Activated T-helper 9 cell treated with anti-CD3 and anti-CD28 coated beads, Interleukin-2, amount 50 U/mL, for 16 hours (primary cell): ENCODE measurements at regions not wholly inside any gene's neighbourhood (a gene's known extent, or its start where the extent isn't known, plus 50 kb on each side); places are given as distances from the start of the nearest gene placed in this dataset.
"Not testable (repeated sequence)": the region's sequence is repeated elsewhere in the genome, so short reads cannot be mapped to it uniquely, and the experiment has no call there.

ENCODE experiments used
- DNase-seq: peaks from one replicate; pipeline ENCODE4 v3.0.0-alpha.2; 2020; ENCODE audit warnings: low read depth

DNA sequence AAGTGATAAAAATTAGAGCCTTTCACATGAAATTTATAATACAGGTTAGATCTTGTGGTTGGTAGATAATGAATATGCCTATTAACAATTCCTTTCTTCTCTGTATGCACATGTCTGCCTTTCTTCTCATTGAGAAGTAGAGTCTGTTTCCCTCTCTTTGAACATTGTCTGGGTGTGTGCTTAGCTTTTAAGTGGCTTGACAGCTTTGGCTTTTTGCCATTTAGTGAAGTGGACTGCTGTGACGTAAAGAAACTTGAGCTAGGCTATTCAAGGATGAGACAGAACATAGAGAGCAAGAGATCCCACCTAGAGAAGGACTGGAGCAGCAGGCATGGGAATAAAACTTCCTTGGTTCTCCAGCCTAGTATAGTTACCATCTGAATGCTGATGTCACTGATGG lies 996.7 kb upstream of the CELF2 start:
- no peak for DNase-seq

DNA sequence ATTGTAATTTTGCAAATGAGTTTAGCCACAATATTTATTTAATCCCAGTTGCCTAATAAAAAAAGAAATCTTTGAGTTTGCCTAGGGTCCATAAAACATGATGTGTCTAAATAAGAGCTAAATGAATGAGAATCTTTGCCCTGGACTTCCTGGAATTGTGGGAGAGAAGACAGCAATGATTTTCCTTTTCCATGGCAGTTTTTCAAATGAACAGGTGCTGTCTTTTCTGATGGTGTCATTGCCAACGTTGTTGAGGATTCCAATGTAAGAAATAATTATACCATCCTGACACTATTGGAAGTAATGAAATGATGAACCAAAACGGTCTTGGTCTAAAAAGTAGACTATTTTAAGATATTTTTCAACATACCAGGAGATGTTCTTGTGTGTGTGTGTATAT lies 984.7 kb upstream of the CELF2 start:
- no peak for DNase-seq

DNA sequence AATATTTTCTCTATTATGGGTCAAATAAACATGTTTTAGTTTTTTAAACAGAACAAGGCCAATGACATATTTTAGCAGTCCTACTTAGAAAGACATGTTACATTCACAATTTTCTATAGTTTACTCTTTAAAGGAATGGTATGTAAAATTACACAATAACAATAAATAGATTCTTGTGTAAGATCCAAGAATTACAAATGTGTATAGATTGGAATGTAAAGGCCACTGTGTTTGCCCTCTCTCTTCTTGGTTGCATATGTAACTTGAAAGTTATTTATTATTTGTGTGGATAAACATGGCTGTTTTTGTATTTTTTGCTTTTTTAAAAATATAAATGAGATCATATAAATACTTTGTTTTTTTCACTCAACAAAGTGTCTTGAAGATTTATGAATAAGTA lies 979.3 kb upstream of the CELF2 start:
- no peak for DNase-seq

DNA sequence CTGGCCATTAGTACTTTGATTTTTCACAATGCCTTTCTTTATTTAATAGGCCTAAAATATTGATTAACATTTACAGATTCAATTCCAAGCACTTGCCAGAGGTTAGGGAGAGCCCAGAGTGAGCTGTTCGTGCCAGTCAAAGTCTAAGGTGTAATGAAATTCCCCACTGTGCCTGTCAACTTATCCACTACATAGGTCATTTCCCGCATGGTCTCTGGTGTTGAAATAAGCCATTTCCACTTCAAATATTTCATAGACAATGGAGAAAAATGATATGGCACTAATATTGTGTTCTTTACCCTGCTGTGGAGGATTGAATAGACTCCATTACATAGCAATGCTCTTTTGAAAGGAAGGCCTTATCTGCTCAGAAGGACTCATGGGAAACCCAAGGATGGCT lies 978.1 kb upstream of the CELF2 start:
- DNase-seq, result no peak

DNA sequence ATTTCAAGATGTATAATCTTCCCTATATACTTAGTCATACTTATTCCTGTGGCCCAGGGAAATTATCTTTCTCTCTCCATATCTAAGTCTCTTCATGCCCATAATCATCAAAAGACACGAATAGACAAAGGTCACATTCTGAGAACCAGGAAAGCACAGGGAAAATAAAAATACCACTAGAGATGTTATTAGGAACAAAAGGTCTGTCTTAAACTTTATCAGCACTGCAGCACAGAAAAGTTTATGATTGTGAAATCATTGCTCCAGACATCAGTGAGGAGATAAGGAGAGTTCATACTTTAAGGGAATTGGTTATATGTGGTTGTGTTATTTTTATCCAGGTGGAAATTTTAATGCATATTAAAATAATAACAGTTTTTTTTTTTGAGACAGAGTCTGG lies 974.6 kb upstream of the CELF2 start:
- DNase-seq, result no peak

DNA sequence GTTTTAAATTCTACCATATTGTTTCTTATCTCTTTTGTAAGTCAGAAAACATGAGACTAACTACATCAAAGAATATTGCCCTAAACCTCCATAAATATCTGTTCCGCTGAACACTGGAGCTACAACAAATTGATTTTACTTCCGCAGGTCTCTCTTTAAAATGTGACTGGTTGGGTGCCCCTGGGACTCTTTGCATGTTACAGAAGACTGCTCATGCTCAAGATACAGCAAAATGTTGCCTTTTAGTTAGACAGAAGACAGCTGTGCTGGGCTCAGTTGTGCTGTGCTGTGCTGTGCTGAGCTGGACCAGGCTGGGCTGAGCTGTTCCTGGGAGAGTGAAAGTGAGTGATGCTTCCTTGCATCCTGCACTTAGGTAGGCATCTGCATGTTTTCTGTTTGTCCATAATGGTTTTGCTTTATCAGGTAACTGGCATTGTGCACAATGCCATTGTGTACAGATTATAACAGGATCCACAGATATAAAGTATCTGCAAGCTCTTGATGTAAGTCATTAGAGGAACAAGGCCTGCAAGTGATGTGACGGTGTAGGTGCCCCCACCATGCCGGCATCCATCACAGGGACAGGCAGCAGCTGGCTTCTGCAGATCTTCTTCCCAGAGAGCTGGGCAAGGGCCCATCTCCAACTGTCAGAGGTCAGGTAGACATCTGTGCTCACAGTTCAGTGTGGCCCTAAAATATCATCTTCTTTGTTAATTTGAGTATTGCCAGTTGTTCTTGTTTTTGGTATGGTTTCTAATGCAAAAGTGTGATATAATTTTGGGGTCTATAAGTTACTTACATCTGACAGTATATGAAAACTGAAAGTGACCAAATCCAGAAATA lies 972.5 kb upstream of the CELF2 start:
- no peak for DNase-seq

DNA sequence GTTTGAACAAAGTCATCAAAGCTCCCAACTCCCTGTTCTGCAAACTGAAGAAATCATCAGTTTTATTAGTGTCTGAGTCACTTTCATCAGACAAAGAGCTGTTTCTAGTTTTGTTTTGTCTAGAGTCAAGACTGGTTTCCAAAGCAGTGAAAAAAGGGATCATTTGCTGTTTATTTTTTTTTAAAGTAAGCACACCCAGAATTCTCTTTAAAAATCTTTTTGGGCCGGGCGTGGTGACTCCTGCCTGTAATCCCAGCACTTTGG lies 972.0 kb upstream of the CELF2 start:
- DNase-seq, result no peak

DNA sequence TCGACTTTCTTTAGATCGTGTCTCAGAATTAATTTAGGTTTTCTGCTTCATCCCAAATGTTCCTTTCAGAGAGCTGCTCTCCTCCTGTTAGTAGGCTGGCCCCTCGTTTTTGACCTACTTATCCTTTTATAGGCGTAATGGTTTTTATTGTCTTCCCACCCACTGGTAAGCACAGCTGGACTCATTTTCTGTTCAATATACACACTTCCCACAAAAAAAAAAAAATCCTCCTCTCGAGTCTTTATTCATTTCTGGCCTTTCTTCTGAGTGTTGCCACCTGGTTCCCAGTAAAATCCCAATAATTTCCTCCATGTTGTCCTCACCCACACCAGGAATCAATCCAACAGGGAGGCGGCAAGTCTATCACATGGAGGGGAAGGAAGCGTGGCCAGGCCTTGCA lies 970.2 kb upstream of the CELF2 start:
- DNase-seq, result no peak

DNA sequence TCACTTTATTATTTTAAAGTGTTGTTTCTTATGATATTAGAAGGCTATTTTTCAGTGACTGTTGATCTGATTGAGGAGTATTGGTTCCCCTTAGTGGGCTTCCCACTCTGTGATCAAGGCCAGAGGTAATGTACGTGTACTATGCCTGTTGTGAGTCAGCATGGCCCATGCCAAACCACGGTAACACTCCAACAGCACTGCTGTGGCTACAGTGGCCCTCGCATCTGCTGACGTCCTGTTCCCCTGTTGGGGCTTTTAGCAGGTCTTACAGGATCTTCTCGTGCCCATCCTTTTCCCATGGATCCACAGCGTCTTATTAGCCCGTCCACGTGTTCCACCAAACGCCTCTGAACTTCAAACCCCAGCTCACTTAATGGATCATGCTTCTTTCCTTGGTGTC lies 964.6 kb upstream of the CELF2 start:
- DNase-seq, result no peak

DNA sequence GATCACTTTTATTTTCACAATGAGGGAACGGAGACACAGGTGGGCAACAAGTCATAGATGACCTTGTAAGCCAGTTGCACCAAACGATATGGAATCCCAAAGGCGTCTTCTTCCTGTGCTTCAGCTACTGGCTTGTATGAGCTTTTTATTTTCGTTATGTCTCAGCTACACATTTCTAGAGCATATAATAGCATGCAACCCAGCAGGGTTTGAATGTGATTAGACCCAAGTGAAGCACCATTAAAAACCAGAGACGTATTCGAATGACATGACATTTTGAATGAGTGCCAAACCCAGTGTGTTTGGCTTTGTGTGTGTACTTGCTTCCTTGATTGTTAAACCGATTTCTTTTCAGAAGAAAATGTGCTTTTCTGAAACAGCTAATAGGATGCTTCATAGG lies 963.2 kb upstream of the CELF2 start:
- DNase-seq, result no peak

DNA sequence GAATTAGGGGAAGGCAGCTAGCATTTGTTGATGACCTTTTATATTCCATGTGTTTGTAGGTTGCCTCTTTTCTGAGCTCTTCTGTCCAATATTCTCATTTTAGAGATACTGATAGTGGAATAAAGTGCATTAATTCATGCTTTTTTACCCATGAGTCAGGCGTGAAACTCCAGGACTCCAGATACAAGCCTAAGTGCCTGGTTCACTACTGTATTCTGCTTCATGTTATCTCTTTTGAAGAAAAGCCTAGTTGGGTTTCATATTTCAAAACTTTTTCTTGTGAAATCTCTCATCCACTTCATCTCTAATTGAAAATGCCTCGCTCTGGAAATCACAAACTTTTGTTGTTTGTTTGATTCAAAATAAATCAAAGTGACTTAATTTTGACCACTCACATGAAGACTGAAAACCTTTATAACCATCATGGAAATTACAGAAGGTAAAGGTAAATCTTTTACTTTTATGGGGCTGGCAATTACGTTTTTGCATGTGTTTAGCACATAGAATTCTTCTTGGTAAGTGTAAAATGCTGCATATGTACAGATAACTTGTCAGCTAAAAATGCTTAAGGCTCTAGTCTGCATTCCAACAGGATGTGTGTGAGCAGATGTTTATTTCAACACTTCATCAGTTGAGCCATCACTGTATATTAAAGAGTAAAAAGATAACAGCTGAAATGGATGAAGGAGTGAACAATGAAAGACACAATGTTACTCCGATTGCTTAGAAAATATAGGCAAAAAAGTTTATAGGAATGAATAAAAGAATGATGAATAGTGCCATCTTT lies 961.8 kb upstream of the CELF2 start:
- DNase-seq, result no peak

DNA sequence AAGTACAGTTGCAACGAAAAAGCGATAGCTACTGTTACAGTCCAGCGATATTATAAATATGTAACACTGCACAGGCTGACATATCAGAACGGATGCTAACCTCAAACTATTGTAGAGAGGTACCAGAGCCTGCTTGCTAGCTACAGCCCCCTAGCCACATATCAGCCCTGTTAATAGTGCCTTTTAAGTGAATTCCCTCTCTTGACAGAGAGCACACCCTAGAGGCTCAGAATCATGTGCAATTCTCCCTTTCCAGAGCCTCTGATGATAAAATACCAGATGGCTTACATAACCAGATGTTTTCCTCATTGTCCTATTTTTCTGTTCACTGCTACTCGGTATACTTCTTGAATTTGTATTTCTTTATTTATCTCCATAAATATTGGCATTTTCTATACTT lies 960.7 kb upstream of the CELF2 start:
- no peak for DNase-seq

DNA sequence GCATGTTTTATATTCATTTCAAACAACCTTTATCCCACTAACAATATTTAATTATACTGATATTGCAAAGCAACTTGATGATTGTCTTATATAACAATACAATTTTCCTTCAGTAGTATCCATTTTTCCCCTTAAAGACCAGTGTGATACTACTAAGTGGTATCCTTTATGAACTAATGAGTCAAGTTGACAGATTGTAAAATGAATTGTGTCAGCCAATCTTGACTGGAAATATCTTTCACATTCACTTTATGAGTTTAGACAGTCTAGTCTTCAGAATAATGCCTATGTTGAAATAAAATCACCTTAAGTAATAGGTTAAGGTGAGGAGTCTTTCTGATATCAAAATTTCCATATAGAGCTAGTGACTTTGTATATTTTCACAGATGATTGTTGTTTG lies 950.0 kb upstream of the CELF2 start:
- DNase-seq, result no peak

DNA sequence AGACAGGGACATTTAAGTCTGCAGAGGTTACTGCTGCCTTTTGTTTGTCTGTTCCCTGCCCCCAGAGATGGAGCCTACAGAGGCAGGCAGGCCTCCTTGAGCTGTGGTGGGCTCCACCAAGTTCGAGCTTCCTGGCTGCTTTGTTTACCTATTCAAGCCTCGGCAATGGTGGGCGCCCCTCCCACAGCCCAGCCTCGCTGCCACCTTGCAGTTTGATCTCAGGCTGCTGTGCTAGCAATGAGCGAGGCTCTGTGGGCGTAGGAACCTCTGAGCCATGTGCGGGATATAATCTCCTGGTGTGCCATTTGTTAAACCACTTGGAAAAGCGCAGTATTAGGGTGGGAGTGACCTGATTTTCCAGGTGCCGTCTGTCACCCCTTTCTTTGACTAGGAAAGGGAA lies 942.8 kb upstream of the CELF2 start:
- DNase-seq, result not testable (repeated sequence)

DNA sequence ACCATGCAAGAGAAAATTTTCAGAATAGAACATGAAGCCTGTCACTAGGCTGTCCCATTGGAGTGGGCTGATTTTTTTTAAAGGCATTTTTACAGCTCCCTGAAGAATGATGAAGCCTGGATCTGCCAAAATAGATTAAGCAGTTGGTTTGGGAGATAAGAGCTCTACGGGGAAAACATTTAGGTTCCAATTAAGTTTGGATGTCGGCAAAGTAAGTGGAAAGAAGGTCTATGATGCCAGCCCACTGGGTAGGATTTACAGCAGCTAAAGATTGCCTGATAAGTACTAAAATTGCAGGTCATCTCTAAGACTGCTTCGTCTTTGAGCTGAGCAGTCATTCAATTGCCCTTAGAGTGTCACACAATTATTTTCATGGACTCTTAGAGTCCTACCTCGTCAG lies 939.2 kb upstream of the CELF2 start:
- no peak for DNase-seq

DNA sequence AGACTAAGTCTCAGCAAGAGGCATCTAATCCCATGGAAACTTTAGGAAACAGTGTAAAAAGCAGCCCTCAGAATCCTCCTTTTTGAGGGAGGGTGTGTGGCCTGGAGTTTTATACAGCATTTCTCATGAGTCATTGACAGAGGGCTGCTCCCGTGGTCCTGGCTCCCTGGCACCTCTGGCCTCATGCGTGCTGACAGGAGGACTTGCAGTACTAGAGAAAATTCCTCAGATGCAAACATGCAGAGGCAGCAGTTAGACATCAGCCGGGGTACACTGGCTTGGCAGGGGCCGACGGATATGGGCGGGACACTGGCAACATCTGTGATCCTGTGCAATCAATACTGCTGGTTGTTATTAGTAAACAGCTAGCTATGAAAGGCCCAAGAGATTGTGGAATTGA lies 925.1 kb upstream of the CELF2 start:
- DNase-seq, result no peak

DNA sequence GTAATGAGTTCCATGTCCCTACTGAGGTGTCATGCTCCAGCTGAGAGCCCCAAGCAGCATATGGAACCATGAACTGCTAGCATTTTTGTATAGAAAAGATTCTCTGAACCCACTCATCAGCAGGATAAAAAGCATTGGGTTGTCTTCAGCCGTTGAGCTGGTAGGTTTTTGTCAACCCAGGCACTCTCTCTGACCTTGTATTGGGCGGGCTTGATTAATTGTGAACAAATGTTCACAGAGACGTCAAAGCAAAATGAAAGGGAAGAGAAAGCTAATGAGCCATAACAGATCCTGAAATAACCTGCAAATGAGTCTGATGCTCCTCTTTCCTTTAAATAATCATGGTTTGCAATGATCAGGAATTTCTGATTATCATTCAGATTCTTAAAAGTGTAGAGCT lies 924.7 kb upstream of the CELF2 start:
- DNase-seq, result no peak

DNA sequence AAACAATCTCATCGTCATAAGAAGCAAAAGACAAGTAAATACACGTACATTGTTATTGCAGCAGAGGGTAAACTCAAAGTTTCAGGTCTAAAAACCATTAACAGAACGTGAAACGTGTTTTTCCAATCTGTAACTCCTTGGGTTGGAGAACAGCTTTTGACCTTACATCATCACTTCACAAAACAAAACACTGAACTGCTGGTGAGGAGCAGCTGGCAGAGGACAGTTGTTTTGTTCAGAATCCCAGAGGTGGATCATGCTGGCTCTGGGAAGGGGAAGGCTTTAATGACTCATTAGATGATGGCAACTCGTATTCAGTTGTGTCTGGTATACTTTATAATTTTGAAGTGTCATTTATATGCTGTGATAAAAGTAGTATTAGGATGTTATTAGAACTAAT lies 923.0 kb upstream of the CELF2 start:
- no peak for DNase-seq

DNA sequence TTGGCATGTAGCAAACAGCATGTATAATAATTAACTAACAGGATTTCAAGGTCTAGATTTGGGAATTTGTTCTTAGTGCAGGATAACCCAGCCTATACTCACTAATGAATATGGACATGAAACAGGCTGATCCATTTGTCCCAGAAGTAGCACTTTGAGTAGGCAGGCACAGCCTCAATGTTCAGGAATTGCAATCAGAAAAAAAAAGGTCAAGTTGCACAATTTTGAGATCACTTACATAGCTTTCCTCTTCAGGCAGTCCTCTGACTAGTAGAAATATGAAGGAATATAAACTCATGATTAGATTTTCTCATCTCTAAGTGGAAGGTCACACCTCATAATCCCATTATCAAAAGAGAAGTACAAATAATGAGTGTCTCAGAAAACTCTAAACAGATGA lies 921.4 kb upstream of the CELF2 start:
- DNase-seq, result no peak

DNA sequence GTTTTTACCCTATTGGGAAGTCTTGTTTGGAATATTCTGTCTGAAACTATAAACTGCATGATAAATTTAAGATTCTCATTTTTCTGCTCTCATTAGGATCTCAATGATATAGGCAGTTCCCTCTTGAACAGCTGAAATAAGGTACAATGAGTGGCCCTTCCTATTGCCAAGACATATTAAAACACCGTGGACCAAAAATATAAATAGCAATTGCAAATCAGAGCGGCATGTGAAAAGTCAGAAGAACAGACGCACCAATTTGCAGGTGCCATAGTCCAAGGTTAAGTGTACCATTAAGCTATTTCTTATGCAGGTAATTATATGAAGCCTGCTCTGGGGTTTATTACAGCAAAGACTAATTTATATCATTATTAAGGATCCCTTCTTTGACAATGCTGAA lies 920.8 kb upstream of the CELF2 start:
- DNase-seq, result no peak

DNA sequence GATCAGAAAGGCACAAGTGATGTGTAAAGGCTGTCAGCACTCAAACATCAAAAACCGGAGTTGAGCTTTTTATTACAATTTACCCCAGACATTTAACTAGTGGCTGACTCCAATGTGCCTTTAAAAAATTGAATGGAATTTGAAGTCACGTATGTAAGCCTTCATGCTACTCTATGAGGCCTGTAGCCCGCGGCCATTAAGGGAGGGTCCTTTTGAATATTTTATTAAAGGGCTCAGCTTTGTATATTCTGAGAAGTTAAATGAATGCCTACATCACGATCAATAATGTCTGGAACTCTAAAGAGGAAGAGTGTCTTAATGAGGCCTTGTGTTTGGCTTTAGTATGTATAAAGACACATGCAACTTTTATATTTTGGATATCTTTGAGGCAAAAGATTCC lies 916.6 kb upstream of the CELF2 start:
- no peak for DNase-seq

DNA sequence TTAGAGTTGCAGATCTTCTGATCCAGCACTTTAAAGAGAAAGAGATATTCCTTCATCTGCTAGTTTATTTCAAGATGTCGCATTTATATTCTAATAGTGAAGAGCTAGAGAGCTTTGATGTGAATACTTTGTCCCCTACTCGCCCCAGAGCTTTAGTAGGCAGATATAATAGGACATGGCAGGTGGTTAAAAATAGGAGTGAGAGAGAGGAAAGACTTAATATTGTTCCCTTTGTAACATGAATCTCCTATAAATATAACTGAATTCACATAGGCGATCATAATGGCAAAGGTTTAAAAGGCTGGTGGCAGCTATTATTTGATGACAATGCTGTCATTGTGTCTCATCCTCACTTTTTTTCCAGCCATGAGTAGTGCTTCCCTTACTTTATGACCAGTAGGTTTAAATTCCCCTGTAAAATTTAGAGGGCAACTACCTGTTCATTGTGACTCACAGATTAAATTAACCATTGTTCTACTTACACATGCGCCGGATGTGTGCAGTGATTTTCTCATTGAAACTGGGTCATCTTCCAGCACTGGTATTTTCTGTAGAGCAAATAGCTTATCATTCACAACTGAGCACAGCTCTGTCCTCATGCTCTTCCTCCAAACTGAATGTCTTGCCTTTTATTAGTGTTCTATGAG lies 906.7 kb upstream of the CELF2 start:
- no peak for DNase-seq

DNA sequence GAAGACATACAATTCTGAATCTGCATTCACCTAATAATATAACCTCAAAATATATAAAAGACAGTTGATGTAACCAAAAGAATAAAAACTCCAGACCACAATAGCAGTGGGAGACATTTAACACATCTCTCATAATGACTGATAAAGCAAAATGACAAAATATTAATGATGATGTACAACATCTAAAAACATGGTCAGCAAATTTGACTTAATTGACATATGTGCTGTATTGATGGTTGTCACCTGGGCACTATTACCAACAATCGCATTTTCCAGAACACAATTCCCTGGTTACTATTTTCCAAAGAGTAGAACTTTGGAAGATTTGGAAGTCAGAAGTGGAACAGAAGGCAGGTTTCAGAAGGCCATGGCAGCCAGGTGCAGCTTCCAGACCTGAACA lies 899.5 kb upstream of the CELF2 start:
- DNase-seq, result no peak

DNA sequence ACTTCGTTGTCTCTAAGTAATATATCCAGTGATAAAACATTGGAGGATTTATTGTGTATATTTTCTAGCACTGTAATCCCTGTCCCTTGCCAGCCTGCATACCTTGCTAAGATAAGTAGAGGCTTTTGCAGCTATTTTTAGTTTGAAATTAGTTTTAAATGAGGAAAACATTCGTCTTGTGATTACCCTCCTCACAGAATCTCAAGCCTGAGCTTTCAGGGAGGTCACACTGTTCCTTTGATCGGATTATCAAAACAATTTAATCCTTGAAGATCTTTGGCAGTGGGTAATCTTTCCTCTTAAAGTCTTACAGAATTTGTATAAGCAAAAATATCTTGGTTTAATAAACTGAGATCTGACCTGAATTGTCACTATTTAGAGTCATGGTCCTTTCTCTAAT lies 897.0 kb upstream of the CELF2 start:
- DNase-seq, result no peak
